Mucosa of gallbladder (tissue), 1 donor: ENCODE measurements at regions not wholly inside any gene's neighbourhood (a gene's known extent, or its start where the extent isn't known, plus 50 kb on each side); places are given as distances from the start of the nearest gene placed in this dataset.
"Not testable (repeated sequence)": the region's sequence is repeated elsewhere in the genome, so short reads cannot be mapped to it uniquely, and the experiment has no call there.

Experiments used
- DNase-seq: peaks from one replicate; pipeline ENCODE4 v3.0.0-alpha.2; 2020; ENCODE audit warnings: low spot score
- donor health status: DM: no; HTN: no; CAD: no.

- no peak for DNase-seq
These were observed 74.9 kb downstream of the ANKEF1 start for GRCh38 chr20:10109641-10110040.

- no peak for DNase-seq
These were observed 75.4 kb downstream of the ANKEF1 start for GRCh38 chr20:10110151-10110550.

- DNase-seq = peak; percentile 27
These were observed 76.6 kb downstream of the ANKEF1 start for GRCh38 chr20:10111139-10111958.

- DNase-seq = no peak
These were observed 77.1 kb downstream of the ANKEF1 start for GRCh38 chr20:10111959-10112250.

GRCh38 chr20:10113746-10114145, 79.0 kb downstream of the ANKEF1 start:
- DNase-seq = no peak

- no peak for DNase-seq
These were observed 79.8 kb downstream of the ANKEF1 start for GRCh38 chr20:10114598-10114997.

GRCh38 chr20:10115021-10115420, 80.2 kb downstream of the ANKEF1 start:
- DNase-seq = no peak

- no peak for DNase-seq
These were observed 84.5 kb downstream of the ANKEF1 start for GRCh38 chr20:10119336-10119735.

- DNase-seq = not testable (repeated sequence)
These were observed 90.1 kb downstream of the ANKEF1 start for GRCh38 chr20:10124883-10125282.

GRCh38 chr20:10125757-10126156, 91.0 kb downstream of the ANKEF1 start:
- no peak for DNase-seq

- no peak for DNase-seq
These were observed 88.9 kb upstream of the SNAP25 start for GRCh38 chr20:10129749-10130148.

- DNase-seq = peak; percentile 61
These were observed 86.8 kb upstream of the SNAP25 start for GRCh38 chr20:10131732-10132345.

- no peak for DNase-seq
These were observed 86.2 kb upstream of the SNAP25 start for GRCh38 chr20:10132387-10132786.

- no peak for DNase-seq
These were observed 85.1 kb upstream of the SNAP25 start for GRCh38 chr20:10133532-10133931.

- DNase-seq = no peak
These were observed 84.5 kb upstream of the SNAP25 start for GRCh38 chr20:10134176-10134575.

GRCh38 chr20:10135438-10135837, 83.2 kb upstream of the SNAP25 start:
- DNase-seq = no peak

- DNase-seq = no peak
These were observed 81.6 kb upstream of the SNAP25 start for GRCh38 chr20:10137032-10137431.

- DNase-seq = no peak
These were observed 81.1 kb upstream of the SNAP25 start for GRCh38 chr20:10137533-10137932.

GRCh38 chr20:10157549-10157948, 61.1 kb upstream of the SNAP25 start:
- DNase-seq = no peak

- no peak for DNase-seq
These were observed 51.6 kb upstream of the SNAP25 start for GRCh38 chr20:10167040-10167439.

GRCh38 chr20:10167594-10167993, 51.0 kb upstream of the SNAP25 start:
- DNase-seq = no peak
